Stomach (tissue), 4 donors: ENCODE measurements at regions not wholly inside any gene's neighbourhood (a gene's known extent, or its start where the extent isn't known, plus 50 kb on each side); places are given as distances from the start of the nearest gene placed in this dataset.

ENCODE experiments used
- CTCF ChIP-seq, 7 experiments: fragments of 450-650 bp in 4 of 7; fragments of 200-600 bp in 3 of 7; sonication (generic) in 3 of 7; IDR thresholded peaks; one replicate each; pipeline ENCODE4 v1.5.1; 2016 to 2019; ENCODE audit warnings: antibody characterized with exemption in 7 of 7, control low read depth in 2 of 7, mild to moderate bottlenecking in 1 of 7
- POLR2A ChIP-seq, 4 donors: fragments of 450-650 bp; IDR thresholded peaks; one replicate each; pipeline ENCODE4 v1.6.1; 2016; ENCODE audit warnings: antibody characterized with exemption in 4 of 4, control low read depth in 2 of 4, mild to moderate bottlenecking in 1 of 4, moderate library complexity in 1 of 4
- POLR2AphosphoS5 ChIP-seq, 3 donors: sonication (generic); formaldehyde crosslinking; IDR thresholded peaks; one replicate each; pipeline ENCODE4 v1.6.1; 2016; ENCODE audit warnings: antibody characterized with exemption in 3 of 3

GRCh38 chr1:237961754-237962153 lies 71.0 kb upstream of the ZP4 start:
- TF ChIP-seq CTCF (IDR thresholded peaks at IDR 0.05), result no peak
- TF ChIP-seq POLR2A (IDR thresholded peaks at IDR 0.05), result no peak
- TF ChIP-seq POLR2AphosphoS5 (IDR thresholded peaks at IDR 0.05), result no peak
